GM08714 (cell line): ENCODE measurements at regions not wholly inside any gene's neighbourhood (a gene's known extent, or its start where the extent isn't known, plus 50 kb on each side); places are given as distances from the start of the nearest gene placed in this dataset.
"Not testable (repeated sequence)": the region's sequence is repeated elsewhere in the genome, so short reads cannot be mapped to it uniquely, and the experiment has no call there.

ENCODE experiments used
- H3K4me3 ChIP-seq: fragments of 200-500 bp; sonication (Bioruptor generic); 2 replicates; pipeline ENCODE4 v1.5.1; 2014; ENCODE audit warnings: mild to moderate bottlenecking, low read length, inconsistent platforms
- ZNF274 ChIP-seq: IDR thresholded peaks from 2 replicates; pipeline ENCODE4 v1.6.1; 2012; ENCODE audit warnings: mild to moderate bottlenecking, low read depth, low read length

DNA sequence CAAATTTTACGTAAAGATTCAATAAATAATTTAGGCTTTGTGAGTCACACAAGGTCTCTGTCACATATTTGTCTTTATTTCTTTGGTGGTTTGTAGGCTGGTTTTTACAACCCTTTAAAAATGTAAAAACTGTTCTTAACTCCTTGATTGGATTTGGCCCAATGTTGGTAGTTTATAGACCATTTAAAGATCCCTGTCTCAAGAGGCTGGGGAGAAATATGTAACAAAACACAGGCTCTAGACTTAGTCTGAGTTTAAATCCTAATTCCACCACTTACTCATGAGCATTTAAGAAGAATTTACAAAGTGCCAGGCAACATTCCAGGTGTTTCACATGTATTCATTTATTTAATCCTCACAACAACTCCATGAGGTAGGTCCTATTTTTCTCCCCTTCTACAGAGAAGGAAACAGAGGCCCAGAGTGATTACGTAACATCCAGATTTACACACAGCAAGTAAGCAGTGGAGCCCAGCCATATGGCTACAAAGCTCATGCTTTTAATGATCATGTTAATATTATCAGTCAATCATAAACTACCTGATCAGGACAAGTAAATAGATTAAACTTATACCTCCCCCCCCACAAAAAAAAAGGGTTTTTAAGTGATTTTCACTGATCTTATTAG, 416.6 kb upstream of the ACVR2A start:
- no peak overlapping the region for H3K4me3 ChIP-seq
- no peak for TF ChIP-seq ZNF274

DNA sequence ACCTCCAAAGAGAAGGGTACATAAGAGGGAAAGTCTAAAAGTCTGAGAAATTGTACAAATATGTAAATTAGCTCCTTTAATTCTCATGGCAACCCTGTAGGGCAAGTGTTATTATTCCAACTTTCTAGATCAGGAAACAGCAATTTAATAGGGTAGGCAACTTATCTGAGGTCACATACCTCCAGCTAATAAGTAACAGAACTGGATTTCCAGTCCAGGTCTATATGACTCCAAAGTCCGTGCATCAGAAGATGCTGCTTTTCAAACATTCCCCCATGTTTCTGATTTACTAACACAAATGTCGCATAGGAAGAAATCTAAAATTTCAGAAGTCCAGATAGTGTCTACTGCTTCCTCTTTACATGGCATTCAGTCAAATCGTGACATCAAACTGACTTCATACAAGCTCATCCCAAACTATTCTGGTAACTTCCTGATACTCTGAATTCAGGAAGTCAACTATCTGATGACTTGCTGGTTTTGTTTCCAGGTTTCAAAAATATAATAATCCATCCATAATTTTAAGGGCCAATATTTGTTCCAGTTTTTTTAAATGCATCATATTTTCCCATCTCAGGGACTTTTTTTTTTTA, 419.3 kb upstream of the ACVR2A start:
- no peak for TF ChIP-seq ZNF274
- no peak overlapping the region for H3K4me3 ChIP-seq

DNA sequence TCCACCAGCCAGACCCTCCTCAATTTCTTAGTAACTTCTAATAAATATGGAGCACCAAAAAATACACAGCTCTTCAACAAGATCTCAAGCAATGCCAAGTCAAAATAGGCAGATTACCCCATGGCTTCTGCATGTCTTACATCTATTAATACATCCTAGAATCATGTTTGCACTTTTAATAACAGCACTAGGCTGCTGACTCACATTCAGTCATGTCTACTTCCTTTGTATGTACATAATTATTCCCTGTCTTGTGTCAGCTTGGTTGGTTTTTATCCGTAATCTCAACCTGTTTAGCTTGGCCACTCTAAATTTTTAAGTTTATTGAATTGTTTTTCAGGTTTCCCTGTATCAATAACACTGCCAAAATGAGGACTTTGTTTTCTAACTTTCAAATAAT, 420.1 kb upstream of the ACVR2A start:
- H3K4me3 ChIP-seq = no peak overlapping the region
- no peak for TF ChIP-seq ZNF274

DNA sequence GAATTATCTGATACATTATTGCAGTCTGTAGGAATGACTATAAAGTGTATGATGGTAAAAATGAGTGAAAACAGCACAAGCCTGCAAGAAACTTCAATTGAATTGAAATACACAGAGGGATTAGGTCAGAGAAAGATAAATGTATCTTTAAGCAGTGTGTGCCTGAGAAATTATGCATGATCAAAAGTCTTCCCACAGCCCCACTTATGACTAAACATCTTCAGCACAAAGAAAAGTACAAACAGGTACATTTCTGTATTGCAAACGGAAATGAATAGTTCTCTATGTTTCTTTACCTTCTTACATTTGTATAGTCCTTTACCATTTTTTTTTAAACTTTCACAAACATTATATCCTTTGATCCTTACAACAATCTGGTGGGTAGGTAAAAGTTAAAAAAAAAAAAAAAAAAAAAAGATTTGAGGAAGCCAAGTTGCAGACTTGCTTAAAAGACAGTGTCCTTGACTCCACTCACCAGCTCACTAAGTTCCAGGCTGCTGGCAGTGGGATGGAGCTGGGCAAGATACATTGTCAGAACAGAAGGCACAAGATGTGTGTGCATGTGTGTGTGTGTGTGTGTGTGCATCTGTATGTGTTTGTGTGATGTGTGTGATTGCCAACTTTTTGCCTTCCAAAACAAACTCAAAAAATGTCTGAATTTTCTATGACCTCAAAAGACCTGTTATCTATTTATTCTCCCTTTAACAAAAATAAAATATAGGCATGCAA, 423.7 kb upstream of the ACVR2A start:
- no peak for TF ChIP-seq ZNF274
- no peak overlapping the region for H3K4me3 ChIP-seq

DNA sequence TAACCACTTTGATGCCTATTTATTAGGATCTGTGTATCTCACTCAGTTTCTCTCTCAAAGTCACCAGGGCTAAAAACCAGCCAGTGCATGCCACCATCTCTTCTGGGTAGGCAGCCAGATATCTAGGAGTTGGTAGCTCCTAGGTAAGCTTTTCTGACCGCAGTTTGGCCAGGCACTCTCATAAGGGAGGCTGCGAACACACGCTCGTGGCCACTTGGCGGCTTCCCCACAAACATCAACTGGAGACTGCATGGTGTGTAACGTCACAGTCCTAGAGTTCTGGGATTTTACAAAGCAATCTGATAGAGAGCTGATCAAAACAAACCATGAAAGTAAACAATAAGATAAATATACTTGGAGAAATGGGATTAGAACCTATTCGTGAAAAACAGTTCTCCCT, 424.3 kb upstream of the ACVR2A start:
- TF ChIP-seq ZNF274 = no peak
- H3K4me3 ChIP-seq = no peak overlapping the region

DNA sequence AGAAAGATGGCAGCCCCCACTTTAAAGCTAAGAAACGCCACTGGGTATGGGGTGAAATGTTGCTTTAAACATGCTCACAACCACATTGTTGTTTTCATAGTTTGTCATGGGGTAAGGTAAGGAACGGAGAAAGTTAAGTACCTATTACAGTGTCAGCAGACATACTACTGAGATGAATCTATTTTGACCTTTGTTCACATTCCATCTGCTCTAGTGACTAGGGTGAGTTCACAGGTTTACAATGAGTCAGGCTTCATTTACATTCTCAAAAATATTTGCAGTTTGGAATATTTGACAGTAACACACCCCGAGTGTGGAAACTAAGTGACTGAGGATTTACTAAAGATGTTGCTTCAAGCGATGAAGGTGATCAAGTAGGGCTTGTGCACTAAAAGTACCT, 428.7 kb upstream of the ACVR2A start:
- TF ChIP-seq ZNF274 = no peak
- no peak overlapping the region for H3K4me3 ChIP-seq

DNA sequence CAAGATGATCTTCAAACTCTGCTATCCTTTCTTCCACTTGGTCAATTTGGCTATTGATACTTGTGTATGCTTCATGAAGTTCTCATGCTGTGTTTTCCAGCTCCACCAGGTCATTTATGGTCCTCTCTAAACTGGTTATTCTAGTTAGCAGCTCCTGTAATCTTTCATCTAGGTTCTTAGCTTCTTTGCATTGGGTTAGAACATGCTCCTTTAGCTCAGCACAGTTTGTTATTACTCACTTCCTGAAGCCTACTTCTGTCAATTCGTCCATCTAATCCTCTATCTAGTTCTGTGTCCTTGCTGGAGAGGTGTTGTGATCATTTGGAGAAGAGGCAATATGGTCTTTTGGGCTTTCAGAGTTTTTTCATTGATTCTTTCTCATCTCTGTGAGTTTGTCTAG, 430.2 kb upstream of the ACVR2A start:
- not testable (repeated sequence) for H3K4me3 ChIP-seq

DNA sequence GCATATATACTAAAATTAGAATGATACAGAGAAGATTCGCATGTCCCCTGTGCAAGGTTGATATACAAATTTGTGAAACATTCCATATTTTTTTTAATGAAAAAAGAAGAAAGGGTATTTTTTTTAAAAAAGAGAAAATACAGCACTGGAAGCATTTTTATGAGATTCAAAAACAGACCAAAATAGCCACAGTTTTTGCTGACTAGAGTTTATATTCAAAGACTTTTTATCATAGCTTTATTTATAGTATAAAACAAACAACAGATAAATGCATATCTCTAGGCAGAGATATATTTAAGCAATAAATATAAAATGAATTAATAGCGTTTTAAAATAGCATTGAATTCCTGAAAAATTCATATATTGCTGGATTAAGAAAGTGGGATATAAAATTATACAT, 436.5 kb upstream of the ACVR2A start:
- TF ChIP-seq ZNF274 = no peak
- no peak overlapping the region for H3K4me3 ChIP-seq

DNA sequence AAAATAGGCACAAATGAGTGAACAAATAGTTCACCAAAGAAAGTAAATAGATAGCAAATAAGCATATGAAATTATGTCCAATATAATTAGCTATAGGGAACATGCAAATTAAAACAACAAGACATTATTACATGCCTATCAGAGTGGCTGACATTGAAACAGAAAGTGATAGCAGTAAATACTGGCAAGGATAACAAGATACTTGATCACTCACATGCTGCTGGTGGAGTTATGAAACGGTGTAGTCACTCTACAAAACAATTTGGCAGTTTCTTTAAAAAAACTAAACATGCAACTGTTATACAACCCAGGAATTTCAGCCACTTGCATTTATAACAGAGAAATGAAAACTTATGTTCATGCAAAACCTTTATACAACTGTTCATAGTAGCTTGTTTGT, 439.2 kb upstream of the ACVR2A start:
- no peak for TF ChIP-seq ZNF274
- H3K4me3 ChIP-seq = no peak overlapping the region

DNA sequence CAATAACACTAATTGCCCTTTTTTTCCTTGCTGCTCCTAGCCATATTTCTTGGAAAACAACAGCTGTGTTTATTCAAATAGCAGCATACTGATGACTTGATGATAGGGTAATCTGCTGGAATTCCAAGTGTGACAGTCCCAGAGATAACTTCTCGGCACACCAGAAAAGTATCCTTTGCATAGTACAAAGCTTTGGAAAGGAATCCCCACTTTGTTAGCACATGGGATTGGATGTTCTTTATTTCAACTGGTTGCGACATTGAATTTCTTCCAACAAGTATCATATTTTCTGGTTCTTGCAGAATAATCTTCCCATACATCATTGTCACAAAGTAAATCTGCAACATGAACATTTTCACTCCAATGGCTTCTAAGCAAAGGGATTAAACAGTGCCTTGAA, 445.8 kb upstream of the ACVR2A start:
- TF ChIP-seq ZNF274 = no peak
- H3K4me3 ChIP-seq = no peak overlapping the region

DNA sequence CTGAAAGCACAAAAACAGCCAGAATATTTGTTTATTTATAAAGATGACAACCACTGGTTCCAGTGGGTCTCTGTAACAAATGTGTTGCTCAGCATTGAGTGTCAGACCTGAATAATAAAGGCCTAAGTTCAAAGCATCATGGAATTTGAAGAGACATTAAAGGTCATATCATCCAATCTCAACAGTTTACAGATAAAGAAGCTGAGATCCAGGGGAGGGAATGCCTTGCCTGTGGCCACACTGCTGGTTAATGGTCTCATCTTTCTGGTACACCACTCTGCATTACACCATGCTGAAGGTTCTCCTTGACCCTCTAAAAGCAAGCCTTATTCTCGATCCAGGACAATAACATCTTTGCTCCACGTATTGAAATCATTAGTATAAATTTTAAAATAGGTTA, 446.5 kb upstream of the ACVR2A start:
- TF ChIP-seq ZNF274 = no peak
- no peak overlapping the region for H3K4me3 ChIP-seq

DNA sequence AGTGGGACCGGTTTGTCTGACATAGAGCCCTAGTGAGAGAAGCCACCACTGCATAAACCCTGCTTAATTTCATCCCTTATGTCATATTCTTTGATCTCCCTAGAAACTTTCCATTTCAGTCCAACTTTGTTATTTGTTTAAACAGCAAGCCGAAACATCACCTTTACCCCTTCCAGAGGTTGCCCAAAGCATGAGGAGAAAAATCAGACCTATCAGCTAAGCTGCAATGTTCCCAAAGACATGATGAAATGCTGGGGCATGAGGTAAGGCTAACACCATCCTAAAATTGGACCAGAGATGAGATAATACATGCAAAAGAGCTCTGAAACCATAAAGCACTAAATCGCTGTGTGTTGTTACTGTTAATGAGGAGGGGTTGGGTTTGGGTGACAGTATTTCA, 447.9 kb upstream of the ACVR2A start:
- no peak for TF ChIP-seq ZNF274

DNA sequence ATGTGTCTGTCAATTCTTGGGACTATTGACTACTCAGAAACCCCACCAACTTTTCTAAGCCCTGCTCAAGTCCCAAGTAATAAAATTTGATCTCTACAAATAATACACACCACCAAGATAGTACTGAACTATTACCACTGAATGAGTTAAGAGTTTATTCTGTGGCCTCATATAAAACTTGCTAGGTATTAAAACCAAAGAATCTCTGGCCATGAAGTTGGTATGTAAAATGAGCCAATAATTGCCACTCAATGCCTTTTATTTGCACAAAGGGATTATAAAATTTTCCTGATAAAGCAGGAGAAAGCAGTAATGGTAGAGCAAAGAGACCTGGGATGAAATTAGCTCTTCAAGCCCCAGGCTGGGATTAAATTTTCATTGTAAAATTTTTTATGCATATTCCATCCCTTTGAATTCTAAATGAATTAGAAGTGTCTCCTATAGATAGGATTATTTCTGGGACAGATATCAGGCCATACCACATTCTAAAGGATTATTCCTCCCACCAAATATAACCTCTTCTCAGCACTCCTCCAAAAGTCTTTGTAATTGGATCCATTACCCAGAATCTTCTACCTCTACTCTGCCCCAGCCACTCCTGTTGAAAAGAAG, 450.5 kb upstream of the ACVR2A start:
- no peak for TF ChIP-seq ZNF274

More for the DNA sequence above, 447.9 kb upstream of the ACVR2A start:
- no peak overlapping the region for H3K4me3 ChIP-seq

DNA sequence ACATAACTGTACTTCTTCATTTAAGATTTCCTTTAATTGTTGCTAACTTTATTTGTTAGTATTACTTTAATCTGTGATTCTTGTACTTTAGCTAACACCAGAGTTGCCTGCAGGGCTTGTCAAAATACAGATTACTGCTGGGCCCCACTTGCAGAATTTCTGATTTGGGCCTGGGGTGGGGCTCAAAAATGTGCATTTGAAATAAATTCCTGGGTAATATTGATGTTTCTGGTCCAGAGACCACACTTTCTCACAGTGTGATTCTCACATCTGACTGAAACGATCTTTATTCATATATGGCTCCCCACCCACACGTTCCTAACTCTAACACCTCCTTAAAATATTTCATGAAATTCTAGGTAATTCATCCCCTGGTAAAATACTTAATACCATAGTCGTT, 452.6 kb upstream of the ACVR2A start:
- no peak for TF ChIP-seq ZNF274

More for the DNA sequence above, 450.5 kb upstream of the ACVR2A start:
- no peak overlapping the region for H3K4me3 ChIP-seq

DNA sequence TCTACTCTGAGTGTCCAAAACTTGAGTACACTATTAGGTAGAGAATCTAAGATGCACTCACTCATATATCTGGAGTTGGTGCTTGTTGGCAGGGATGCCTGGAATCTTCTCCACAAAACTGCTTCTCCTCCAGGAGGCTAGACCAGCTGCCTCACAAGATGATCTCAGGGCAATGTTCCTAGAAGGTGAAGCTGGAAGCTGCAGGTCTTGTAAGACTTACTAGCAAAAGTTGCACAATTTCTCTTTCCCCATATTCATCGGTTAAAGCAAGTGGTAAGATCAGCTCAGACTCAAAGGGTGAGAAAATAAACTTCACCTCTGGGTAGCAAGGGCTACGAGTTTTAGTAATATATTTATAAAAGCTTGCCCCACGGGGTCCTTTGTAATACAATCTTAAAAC, 454.4 kb upstream of the ACVR2A start:
- no peak overlapping the region for H3K4me3 ChIP-seq
- no peak for TF ChIP-seq ZNF274

More for the DNA sequence above, 452.6 kb upstream of the ACVR2A start:
- no peak overlapping the region for H3K4me3 ChIP-seq
